Rectal smooth muscle tissue (tissue), 1 donor: ENCODE measurements at regions not wholly inside any gene's neighbourhood (a gene's known extent, or its start where the extent isn't known, plus 50 kb on each side); places are given as distances from the start of the nearest gene placed in this dataset.

Experiments used
- H3K27ac ChIP-seq: one replicate; pipeline ENCODE4 v1.7.0; 2013; ENCODE audit warnings: low read depth, low read length, inconsistent platforms
- H3K27me3 ChIP-seq: one replicate; pipeline ENCODE4 v1.7.0; 2013; ENCODE audit warnings: low read length; ENCODE audit not compliant: control insufficient read depth, insufficient read depth
- H3K36me3 ChIP-seq: one replicate; pipeline ENCODE4 v1.7.0; 2013; ENCODE audit warnings: low read length; ENCODE audit not compliant: control insufficient read depth, insufficient read depth
- H3K4me1 ChIP-seq: one replicate; pipeline ENCODE4 v1.7.0; 2013; ENCODE audit warnings: low read length; ENCODE audit not compliant: control insufficient read depth, insufficient read depth
- H3K4me3 ChIP-seq: one replicate; pipeline ENCODE4 v1.7.0; 2013; ENCODE audit warnings: low read length
- H3K9ac ChIP-seq: one replicate; pipeline ENCODE4 v1.7.0; 2013; ENCODE audit warnings: low read length

GRCh38 chr10:8369666-8370065 lies 315.2 kb downstream of the GATA3 start:
- H3K27ac ChIP-seq: no peak overlapping the region
- H3K36me3 ChIP-seq: no peaks in the 10 kb centered on the region
- H3K27me3 ChIP-seq: no peaks in the 10 kb centered on the region
- no peak overlapping the region for H3K9ac ChIP-seq
- H3K4me3 ChIP-seq: no peak overlapping the region
- no peaks in the 10 kb centered on the region for H3K4me1 ChIP-seq

- Histone ChIP-seq H3K4me1 (no peaks in the 10 kb centered on the region), H3K4me3 (no peak overlapping the region), H3K36me3 (no peaks in the 10 kb centered on the region), H3K27me3 (no peaks in the 10 kb centered on the region), H3K27ac (no peak overlapping the region), H3K9ac (no peak overlapping the region)
Observed at GRCh38 chr10:8374334-8374733, 319.8 kb downstream of the GATA3 start.

- Histone ChIP-seq H3K4me1 (no peaks in the 10 kb centered on the region), H3K9ac (no peak overlapping the region), H3K27me3 (no peaks in the 10 kb centered on the region), H3K4me3 (no peak overlapping the region), H3K36me3 (no peaks in the 10 kb centered on the region), H3K27ac (no peak overlapping the region)
Observed at GRCh38 chr10:8375137-8375536, 320.6 kb downstream of the GATA3 start.

- Histone ChIP-seq H3K4me1 (no peaks in the 10 kb centered on the region), H3K27ac (no peak overlapping the region), H3K27me3 (no peaks in the 10 kb centered on the region), H3K4me3 (no peak overlapping the region), H3K9ac (no peak overlapping the region), H3K36me3 (no peaks in the 10 kb centered on the region)
Observed at GRCh38 chr10:8378198-8378983, 323.9 kb downstream of the GATA3 start.

- H3K4me3 ChIP-seq: no peak overlapping the region
- H3K4me1 ChIP-seq: no peaks in the 10 kb centered on the region
- H3K9ac ChIP-seq: no peak overlapping the region
- H3K27me3 ChIP-seq: no peaks in the 10 kb centered on the region
- H3K27ac ChIP-seq: no peak overlapping the region
- no peaks in the 10 kb centered on the region for H3K36me3 ChIP-seq
Observed at GRCh38 chr10:8379906-8380832, 325.7 kb downstream of the GATA3 start.

GRCh38 chr10:8380833-8381496 lies 326.5 kb downstream of the GATA3 start:
- Histone ChIP-seq H3K36me3 (no peaks in the 10 kb centered on the region), H3K4me3 (no peak overlapping the region), H3K9ac (no peak overlapping the region), H3K27me3 (no peaks in the 10 kb centered on the region), H3K27ac (no peak overlapping the region), H3K4me1 (no peaks in the 10 kb centered on the region)

GRCh38 chr10:8386781-8387180 lies 332.3 kb downstream of the GATA3 start:
- Histone ChIP-seq H3K27ac (no peak overlapping the region), H3K36me3 (no peaks in the 10 kb centered on the region), H3K27me3 (no peaks in the 10 kb centered on the region), H3K4me1 (no peaks in the 10 kb centered on the region), H3K9ac (no peak overlapping the region), H3K4me3 (no peak overlapping the region)

GRCh38 chr10:8389630-8390029 lies 335.1 kb downstream of the GATA3 start:
- no peak overlapping the region for H3K27ac ChIP-seq
- H3K36me3 ChIP-seq: no peaks in the 10 kb centered on the region
- no peaks in the 10 kb centered on the region for H3K4me1 ChIP-seq
- no peak overlapping the region for H3K4me3 ChIP-seq
- H3K27me3 ChIP-seq: no peaks in the 10 kb centered on the region
- no peak overlapping the region for H3K9ac ChIP-seq

GRCh38 chr10:8392216-8392615 lies 337.7 kb downstream of the GATA3 start:
- Histone ChIP-seq H3K36me3 (no peaks in the 10 kb centered on the region), H3K27me3 (no peaks in the 10 kb centered on the region), H3K9ac (no peak overlapping the region), H3K4me3 (no peak overlapping the region), H3K4me1 (no peaks in the 10 kb centered on the region), H3K27ac (no peak overlapping the region)

- Histone ChIP-seq H3K27me3 (no peaks in the 10 kb centered on the region), H3K4me1 (no peaks in the 10 kb centered on the region), H3K36me3 (no peaks in the 10 kb centered on the region), H3K9ac (no peak overlapping the region), H3K27ac (no peak overlapping the region), H3K4me3 (no peak overlapping the region)
Observed at GRCh38 chr10:8393531-8393930, 339.0 kb downstream of the GATA3 start.

GRCh38 chr10:8396675-8397074 lies 342.2 kb downstream of the GATA3 start:
- Histone ChIP-seq H3K36me3 (no peaks in the 10 kb centered on the region), H3K4me1 (no peaks in the 10 kb centered on the region), H3K9ac (no peak overlapping the region), H3K27me3 (no peaks in the 10 kb centered on the region), H3K27ac (no peak overlapping the region), H3K4me3 (no peak overlapping the region)

GRCh38 chr10:8398771-8399170 lies 344.3 kb downstream of the GATA3 start:
- no peak overlapping the region for H3K27ac ChIP-seq

More at GRCh38 chr10:8398771-8399170, 344.3 kb downstream of the GATA3 start:
- no peak overlapping the region for H3K4me3 ChIP-seq
- no peaks in the 10 kb centered on the region for H3K27me3 ChIP-seq
- H3K9ac ChIP-seq: no peak overlapping the region
- H3K36me3 ChIP-seq: no peaks in the 10 kb centered on the region
- no peaks in the 10 kb centered on the region for H3K4me1 ChIP-seq
